HEK293 (cell line): ENCODE measurements at regions not wholly inside any gene's neighbourhood (a gene's known extent, or its start where the extent isn't known, plus 50 kb on each side); places are given as distances from the start of the nearest gene placed in this dataset.

Source experiments
- CTCF ChIA-PET: fragments of 350-600 bp; formaldehyde crosslinking; extraction: SDS; loops from one replicate; lab custom pipeline; 2021; ENCODE audit warnings: antibody characterized with exemption; lab: Yijun Ruan, JAX
- POLR2A ChIA-PET: fragments of 300-600 bp; formaldehyde crosslinking; extraction: SDS; loops from one replicate; lab custom pipeline; 2020; ENCODE audit warnings: antibody characterized with exemption, inconsistent platforms; lab: Yijun Ruan, JAX
- H3K27ac ChIP-seq: fragments of 200-500 bp; sonication (Bioruptor generic); 2 replicates; pipeline ENCODE4 v1.5.1; 2014; ENCODE audit warnings: low read depth, low read length, control low read depth, inconsistent platforms; ENCODE audit errors: extremely low read depth
- H3K36me3 ChIP-seq, 2 experiments: fragments of 200-500 bp in 1 of 2; sonication (Bioruptor generic) in 1 of 2; 1 replicate in 1 of 2; 2 replicates in 1 of 2; pipeline ENCODE4 v1.5.1; 2014 to 2017; ENCODE audit warnings: inconsistent platforms in 2 of 2, low read length in 2 of 2; ENCODE audit not compliant: control insufficient read depth in 2 of 2, insufficient read depth in 1 of 2
- H3K4me1 ChIP-seq: fragments of 200-500 bp; sonication (Bioruptor generic); 2 replicates; pipeline ENCODE4 v1.5.1; 2014; ENCODE audit warnings: mild to moderate bottlenecking, low read length, inconsistent platforms; ENCODE audit not compliant: control insufficient read depth, insufficient read depth
- H3K4me3 ChIP-seq: 2 replicates; pipeline ENCODE4 v1.5.1; 2011; ENCODE audit warnings: low read depth, mild to moderate bottlenecking, control low read depth, low read length, moderate library complexity
- H3K9me3 ChIP-seq: fragments of 200-500 bp; sonication (Bioruptor generic); 2 replicates; pipeline ENCODE4 v1.5.1; 2014; ENCODE audit warnings: low read depth, low read length, inconsistent platforms; ENCODE audit not compliant: control insufficient read depth, insufficient read depth
- AEBP2 ChIP-seq: fragments of 450-650 bp; formaldehyde crosslinking; IDR thresholded peaks from 2 replicates; pipeline ENCODE4 v1.5.1; 2016; ENCODE audit warnings: missing biosample characterization, missing genetic modification characterization, borderline replicate concordance
- ATF2 ChIP-seq: fragments of 450-650 bp; formaldehyde crosslinking; IDR thresholded peaks from 2 replicates; pipeline ENCODE4 v1.5.1; 2016; ENCODE audit warnings: missing biosample characterization, missing genetic modification characterization, low read depth
- HOXA7 ChIP-seq: sonication (generic); formaldehyde crosslinking; IDR thresholded peaks from 2 replicates; pipeline ENCODE4 v1.8.1; 2022; ENCODE audit warnings: missing genetic modification reagents, borderline replicate concordance
- KLF10 ChIP-seq: fragments of 450-650 bp; IDR thresholded peaks from 2 replicates; pipeline ENCODE4 v1.5.1; 2018; ENCODE audit warnings: missing biosample characterization, mild to moderate bottlenecking, missing genetic modification characterization
- OVOL3 ChIP-seq: fragments of 450-650 bp; formaldehyde crosslinking; IDR thresholded peaks from 2 replicates; pipeline ENCODE4 v1.5.1; 2016; ENCODE audit warnings: missing biosample characterization, missing genetic modification characterization
- ZNF184 ChIP-seq: fragments of 450-650 bp; IDR thresholded peaks from 2 replicates; pipeline ENCODE4 v1.5.1; 2018; ENCODE audit warnings: missing biosample characterization, mild to moderate bottlenecking, missing genetic modification characterization
- ZNF211 ChIP-seq: fragments of 450-650 bp; formaldehyde crosslinking; IDR thresholded peaks from 2 replicates; pipeline ENCODE4 v1.5.1; 2016; ENCODE audit warnings: low read depth, missing biosample characterization, missing genetic modification characterization
- ZNF324 ChIP-seq: fragments of 450-650 bp; formaldehyde crosslinking; IDR thresholded peaks from 2 replicates; pipeline ENCODE4 v1.5.1; 2016; ENCODE audit warnings: missing biosample characterization, missing genetic modification characterization
- ZNF350 ChIP-seq: fragments of 450-650 bp; formaldehyde crosslinking; IDR thresholded peaks from 2 replicates; pipeline ENCODE4 v1.5.0; 2017; ENCODE audit warnings: missing biosample characterization, mild to moderate bottlenecking, missing genetic modification characterization
- ZNF423 ChIP-seq: fragments of 450-650 bp; formaldehyde crosslinking; IDR thresholded peaks from 2 replicates; pipeline ENCODE4 v1.5.1; 2016; ENCODE audit warnings: missing biosample characterization, missing genetic modification characterization
- ZNF513 ChIP-seq: fragments of 450-650 bp; IDR thresholded peaks from 2 replicates; pipeline ENCODE4 v1.5.1; 2018; ENCODE audit warnings: missing biosample characterization, missing genetic modification characterization
- ZNF544 ChIP-seq: fragments of 450-650 bp; formaldehyde crosslinking; IDR thresholded peaks from 2 replicates; pipeline ENCODE4 v1.5.0; 2017; ENCODE audit warnings: missing biosample characterization, missing genetic modification characterization
- ZNF558 ChIP-seq: fragments of 450-650 bp; formaldehyde crosslinking; IDR thresholded peaks from 2 replicates; pipeline ENCODE4 v1.5.1; 2016; ENCODE audit warnings: missing biosample characterization, missing genetic modification characterization
- ZNF660 ChIP-seq: fragments of 450-650 bp; IDR thresholded peaks from 2 replicates; pipeline ENCODE4 v1.5.1; 2018; ENCODE audit warnings: missing biosample characterization, mild to moderate bottlenecking, missing genetic modification characterization
- ZSCAN18 ChIP-seq: fragments of 450-650 bp; formaldehyde crosslinking; IDR thresholded peaks from 2 replicates; pipeline ENCODE4 v1.5.1; 2016; ENCODE audit warnings: missing biosample characterization, missing genetic modification characterization
- TF ChIP-seq, protein P1 (sequence below): IDR thresholded peaks from 2 replicates; pipeline ENCODE4 v1.6.1; 2011; ENCODE audit warnings: mild to moderate bottlenecking, low read depth, low read length, borderline replicate concordance
- TF ChIP-seq, protein P2 (sequence below): fragments of 450-650 bp; IDR thresholded peaks from 2 replicates; pipeline ENCODE4 v1.5.1; 2018; ENCODE audit warnings: missing biosample characterization, mild to moderate bottlenecking, missing genetic modification characterization

- H3K36me3 ChIP-seq: no peaks in the 10 kb centered on the region
- TF ChIP-seq ZNF350 (no peak), ZNF324 (tag by site-specific recombination) (no peak), AEBP2 (tag by site-specific recombination) (no peak), ZNF660 (tag by site-specific recombination) (no peak), ZSCAN18 (tag by site-specific recombination) (no peak), ZNF544 (no peak), HOXA7 (CRISPR knock-in tag) (no peak), ZNF423 (tag by site-specific recombination) (no peak), ZNF184 (no peak), KLF10 (no peak), ATF2 (tag by site-specific recombination) (no peak), ZNF211 (tag by site-specific recombination) (no peak), ZNF558 (tag by site-specific recombination) (no peak), OVOL3 (no peak), ZNF513 (tag by site-specific recombination) (no peak)
- TF ChIP-seq, protein P1, sequence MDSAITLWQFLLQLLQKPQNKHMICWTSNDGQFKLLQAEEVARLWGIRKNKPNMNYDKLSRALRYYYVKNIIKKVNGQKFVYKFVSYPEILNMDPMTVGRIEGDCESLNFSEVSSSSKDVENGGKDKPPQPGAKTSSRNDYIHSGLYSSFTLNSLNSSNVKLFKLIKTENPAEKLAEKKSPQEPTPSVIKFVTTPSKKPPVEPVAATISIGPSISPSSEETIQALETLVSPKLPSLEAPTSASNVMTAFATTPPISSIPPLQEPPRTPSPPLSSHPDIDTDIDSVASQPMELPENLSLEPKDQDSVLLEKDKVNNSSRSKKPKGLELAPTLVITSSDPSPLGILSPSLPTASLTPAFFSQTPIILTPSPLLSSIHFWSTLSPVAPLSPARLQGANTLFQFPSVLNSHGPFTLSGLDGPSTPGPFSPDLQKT: no peak
- TF ChIP-seq, protein P2, sequence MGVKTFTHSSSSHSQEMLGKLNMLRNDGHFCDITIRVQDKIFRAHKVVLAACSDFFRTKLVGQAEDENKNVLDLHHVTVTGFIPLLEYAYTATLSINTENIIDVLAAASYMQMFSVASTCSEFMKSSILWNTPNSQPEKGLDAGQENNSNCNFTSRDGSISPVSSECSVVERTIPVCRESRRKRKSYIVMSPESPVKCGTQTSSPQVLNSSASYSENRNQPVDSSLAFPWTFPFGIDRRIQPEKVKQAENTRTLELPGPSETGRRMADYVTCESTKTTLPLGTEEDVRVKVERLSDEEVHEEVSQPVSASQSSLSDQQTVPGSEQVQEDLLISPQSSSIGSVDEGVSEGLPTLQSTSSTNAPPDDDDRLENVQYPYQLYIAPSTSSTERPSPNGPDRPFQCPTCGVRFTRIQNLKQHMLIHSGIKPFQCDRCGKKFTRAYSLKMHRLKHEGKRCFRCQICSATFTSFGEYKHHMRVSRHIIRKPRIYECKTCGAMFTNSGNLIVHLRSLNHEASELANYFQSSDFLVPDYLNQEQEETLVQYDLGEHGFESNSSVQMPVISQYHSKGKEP (tag by site-specific recombination): no peak
- no peaks in the 10 kb centered on the region for H3K9me3 ChIP-seq
- H3K4me3 ChIP-seq: no peak overlapping the region
- no peaks in the 10 kb centered on the region for H3K4me1 ChIP-seq
- CTCF ChIA-PET: no interaction called here
- no peak overlapping the region for H3K27ac ChIP-seq
- POLR2A ChIA-PET: no interaction called here
Measured at GRCh38 chr5:164433106-164433870, 927.9 kb downstream of the MAT2B start.
